Type B pancreatic cell (in vitro differentiated cells): ENCODE measurements at regions not wholly inside any gene's neighbourhood (a gene's known extent, or its start where the extent isn't known, plus 50 kb on each side); places are given as distances from the start of the nearest gene placed in this dataset.

Source experiments
- DNase-seq: peaks from one replicate; pipeline ENCODE4 v3.0.0; 2021; ENCODE audit warnings: mixed read lengths; ENCODE audit not compliant: unreplicated experiment; ENCODE audit errors: extremely low spot score
- H3K27ac Mint-ChIP-seq: 2 replicates; pipeline ENCODE4 v1.8.0; 2021; ENCODE audit warnings: mild to moderate bottlenecking, mixed read lengths
- H3K27me3 Mint-ChIP-seq: 2 replicates; pipeline ENCODE4 v1.8.0; 2021; ENCODE audit warnings: mixed read lengths
- H3K36me3 Mint-ChIP-seq: 2 replicates; pipeline ENCODE4 v1.8.0; 2021; ENCODE audit warnings: mixed read lengths
- H3K4me1 Mint-ChIP-seq: one replicate; pipeline ENCODE4 v1.8.0; 2021; ENCODE audit warnings: mixed read lengths; ENCODE audit not compliant: unreplicated experiment
- H3K4me3 Mint-ChIP-seq: 2 replicates; pipeline ENCODE4 v1.8.0; 2021; ENCODE audit warnings: mild to moderate bottlenecking, mixed read lengths
- H3K9me3 Mint-ChIP-seq: 2 replicates; pipeline ENCODE4 v1.8.0; 2021; ENCODE audit warnings: mixed read lengths
- TF ChIP-seq, protein P1 (sequence below): fragments of 200-600 bp; sonication (generic); conservative IDR thresholded peaks from 2 replicates; pipeline ENCODE4 v1.5.0; 2021; ENCODE audit warnings: antibody characterized with exemption, mild to moderate bottlenecking

DNA sequence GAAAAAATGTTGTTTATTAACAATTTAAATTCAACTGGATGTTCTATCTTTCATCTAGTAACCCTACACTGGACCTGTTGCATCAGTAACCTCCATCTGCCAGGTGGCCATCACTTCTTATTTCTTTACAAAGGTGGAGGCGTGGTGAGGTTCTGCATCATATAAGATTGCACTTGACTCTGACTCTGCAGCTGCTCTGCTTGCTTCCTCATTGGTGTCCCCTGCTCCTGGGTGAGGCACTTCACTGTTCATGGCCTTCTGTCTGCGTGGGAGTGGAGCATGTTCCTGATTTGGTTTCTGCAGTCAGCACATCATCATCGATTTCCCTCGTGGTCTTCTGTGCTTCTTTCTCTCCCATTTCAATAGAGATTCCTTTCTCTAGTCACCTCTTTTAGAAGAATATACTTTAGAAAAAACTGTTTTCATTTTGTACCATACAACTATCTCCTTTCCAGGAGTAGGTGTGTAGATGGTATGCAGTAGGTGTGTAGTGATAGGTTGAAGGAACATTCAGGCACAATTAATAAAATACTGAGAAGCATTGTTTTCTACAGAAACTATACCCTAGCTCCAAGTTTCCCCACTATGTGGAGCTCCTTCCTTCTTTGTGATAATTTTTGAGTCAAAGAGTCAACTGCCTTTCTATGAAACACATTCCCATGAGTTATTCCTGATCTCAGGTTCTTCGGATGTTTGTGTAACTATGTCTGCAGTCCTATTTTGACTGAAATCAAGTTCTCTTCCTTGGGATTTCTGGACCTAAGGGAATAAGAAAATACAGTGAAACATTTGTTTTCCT lies 231.7 kb upstream of the CNTNAP2 start:
- H3K27ac Mint-ChIP-seq = no peak overlapping the region
- DNase-seq = no peak
- TF ChIP-seq, protein P1, sequence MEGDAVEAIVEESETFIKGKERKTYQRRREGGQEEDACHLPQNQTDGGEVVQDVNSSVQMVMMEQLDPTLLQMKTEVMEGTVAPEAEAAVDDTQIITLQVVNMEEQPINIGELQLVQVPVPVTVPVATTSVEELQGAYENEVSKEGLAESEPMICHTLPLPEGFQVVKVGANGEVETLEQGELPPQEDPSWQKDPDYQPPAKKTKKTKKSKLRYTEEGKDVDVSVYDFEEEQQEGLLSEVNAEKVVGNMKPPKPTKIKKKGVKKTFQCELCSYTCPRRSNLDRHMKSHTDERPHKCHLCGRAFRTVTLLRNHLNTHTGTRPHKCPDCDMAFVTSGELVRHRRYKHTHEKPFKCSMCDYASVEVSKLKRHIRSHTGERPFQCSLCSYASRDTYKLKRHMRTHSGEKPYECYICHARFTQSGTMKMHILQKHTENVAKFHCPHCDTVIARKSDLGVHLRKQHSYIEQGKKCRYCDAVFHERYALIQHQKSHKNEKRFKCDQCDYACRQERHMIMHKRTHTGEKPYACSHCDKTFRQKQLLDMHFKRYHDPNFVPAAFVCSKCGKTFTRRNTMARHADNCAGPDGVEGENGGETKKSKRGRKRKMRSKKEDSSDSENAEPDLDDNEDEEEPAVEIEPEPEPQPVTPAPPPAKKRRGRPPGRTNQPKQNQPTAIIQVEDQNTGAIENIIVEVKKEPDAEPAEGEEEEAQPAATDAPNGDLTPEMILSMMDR = no peak
- no peaks in the 10 kb centered on the region for H3K4me1 Mint-ChIP-seq
- no peaks in the 10 kb centered on the region for H3K36me3 Mint-ChIP-seq
- no peaks in the 10 kb centered on the region for H3K9me3 Mint-ChIP-seq
- no peaks in the 10 kb centered on the region for H3K27me3 Mint-ChIP-seq
- H3K4me3 Mint-ChIP-seq = no peak overlapping the region

DNA sequence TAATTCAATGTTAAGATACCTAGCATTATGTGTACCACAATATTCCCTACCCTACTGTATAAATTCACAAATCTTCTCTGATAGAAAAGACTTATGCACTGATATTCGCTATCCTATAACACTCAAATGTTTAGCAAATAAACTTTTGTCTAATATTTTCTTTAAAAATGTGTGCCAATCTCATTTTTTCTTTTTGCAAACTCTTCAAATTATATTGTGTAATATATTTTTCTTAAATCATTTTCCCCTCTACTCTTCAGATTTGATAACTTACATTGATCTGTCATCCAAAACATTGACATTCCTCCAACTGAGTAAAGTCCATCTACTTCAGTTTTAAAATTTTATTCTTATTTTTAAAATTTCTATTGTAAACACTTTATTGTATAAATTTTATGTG lies 240.2 kb upstream of the CNTNAP2 start:
- H3K27me3 Mint-ChIP-seq = no peaks in the 10 kb centered on the region
- no peak overlapping the region for H3K4me3 Mint-ChIP-seq
- TF ChIP-seq, protein P1 = no peak
- no peaks in the 10 kb centered on the region for H3K36me3 Mint-ChIP-seq
- no peak overlapping the region for H3K27ac Mint-ChIP-seq
- no peaks in the 10 kb centered on the region for H3K9me3 Mint-ChIP-seq
- DNase-seq = no peak
- no peaks in the 10 kb centered on the region for H3K4me1 Mint-ChIP-seq

DNA sequence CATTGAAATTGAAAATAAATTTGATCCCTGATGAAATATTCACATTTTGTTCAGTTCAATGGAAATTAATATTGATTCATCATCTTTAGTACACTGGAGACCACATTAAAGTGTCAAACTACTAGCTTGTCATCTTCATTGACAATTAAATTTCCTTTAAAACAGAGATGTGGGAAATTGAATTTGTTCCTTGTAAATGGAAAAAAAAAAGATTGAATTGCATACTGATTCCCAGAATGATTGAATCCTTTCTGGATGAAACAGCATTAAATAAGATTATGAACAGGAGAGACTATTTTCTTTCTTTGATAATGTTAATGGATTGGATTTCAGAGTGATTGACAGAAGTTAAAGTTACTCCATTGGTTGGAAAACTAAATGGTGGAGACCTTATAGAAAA lies 241.3 kb upstream of the CNTNAP2 start:
- H3K27me3 Mint-ChIP-seq = no peaks in the 10 kb centered on the region
- no peaks in the 10 kb centered on the region for H3K9me3 Mint-ChIP-seq
- no peak overlapping the region for H3K4me3 Mint-ChIP-seq
- H3K4me1 Mint-ChIP-seq = no peaks in the 10 kb centered on the region
- H3K36me3 Mint-ChIP-seq = no peaks in the 10 kb centered on the region
- H3K27ac Mint-ChIP-seq = no peak overlapping the region
- TF ChIP-seq, protein P1 = no peak
- no peak for DNase-seq

DNA sequence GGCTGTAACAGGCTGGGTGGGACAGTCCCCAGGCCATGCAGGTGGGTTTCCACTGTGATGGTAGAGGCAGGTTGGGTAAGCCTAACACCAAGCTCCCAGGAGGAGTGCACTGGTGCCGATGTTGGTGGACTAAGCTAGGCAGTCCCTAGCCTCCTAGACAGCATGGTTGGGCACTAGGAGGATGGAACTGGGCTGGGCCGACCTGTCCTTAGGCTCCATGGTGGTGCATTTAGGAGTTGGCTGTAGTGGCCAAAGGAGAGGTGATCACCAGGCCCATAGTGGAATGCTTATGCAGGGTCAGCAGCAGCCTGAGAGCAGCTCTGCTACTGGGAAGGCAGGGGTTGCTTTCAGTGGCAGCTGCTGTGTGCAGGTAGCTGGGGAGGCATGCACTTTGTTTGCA lies 247.7 kb upstream of the CNTNAP2 start:
- Mint-ChIP-seq H3K4me1 (no peaks in the 10 kb centered on the region), H3K9me3 (peaks cover 7% of the 10 kb centered on the region), H3K4me3 (no peak overlapping the region), H3K27me3 (no peaks in the 10 kb centered on the region), H3K36me3 (no peaks in the 10 kb centered on the region), H3K27ac (no peak overlapping the region)
- TF ChIP-seq, protein P1 = no peak
- no peak for DNase-seq

DNA sequence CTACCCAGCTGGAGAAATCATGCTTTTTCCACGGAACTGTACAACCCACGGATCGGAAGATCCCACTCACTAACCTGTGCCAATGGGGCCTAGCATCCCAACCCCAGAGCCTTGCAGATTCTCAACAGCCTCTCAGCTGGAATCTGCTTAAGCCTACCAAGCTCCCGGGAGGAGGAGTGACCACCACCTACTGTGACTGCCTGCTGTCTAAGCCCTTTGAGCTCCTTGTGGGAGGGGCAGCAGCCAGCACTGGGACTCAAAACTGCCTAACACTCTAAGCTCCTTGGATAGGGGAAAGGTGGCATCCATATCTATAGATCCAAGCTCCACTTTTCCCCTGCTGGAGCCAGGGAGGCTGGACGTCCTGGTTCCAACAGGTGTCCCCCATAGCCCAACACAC lies 254.4 kb upstream of the CNTNAP2 start:
- no peaks in the 10 kb centered on the region for H3K27me3 Mint-ChIP-seq
- H3K36me3 Mint-ChIP-seq = no peaks in the 10 kb centered on the region
- peaks cover 2% of the 10 kb centered on the region for H3K9me3 Mint-ChIP-seq
- TF ChIP-seq, protein P1 = no peak
- H3K27ac Mint-ChIP-seq = no peak overlapping the region
- DNase-seq = no peak
- H3K4me3 Mint-ChIP-seq = no peak overlapping the region
- H3K4me1 Mint-ChIP-seq = no peaks in the 10 kb centered on the region
